BE2C (cell line): ENCODE measurements at regions not wholly inside any gene's neighbourhood (a gene's known extent, or its start where the extent isn't known, plus 50 kb on each side); places are given as distances from the start of the nearest gene placed in this dataset.

Experiments used
- DNase-seq: peaks from one replicate; pipeline ENCODE4 v3.0.0-alpha.2; 2020
- H3K27me3 ChIP-seq: fragments of 250-450 bp; sonication (Bioruptor Pico); 2 replicates; pipeline ENCODE4 v1.5.1; 2020; ENCODE audit warnings: mild to moderate bottlenecking
- H3K36me3 ChIP-seq: fragments of 250-450 bp; sonication (Bioruptor Pico); 2 replicates; pipeline ENCODE4 v1.5.1; 2020; ENCODE audit warnings: mild to moderate bottlenecking
- H3K4me1 ChIP-seq: fragments of 250-450 bp; sonication (Bioruptor Pico); 2 replicates; pipeline ENCODE4 v1.5.1; 2020
- H3K4me3 ChIP-seq: 2 replicates; pipeline ENCODE4 v1.5.1; 2011; ENCODE audit warnings: low read depth, low read length
- H3K9me3 ChIP-seq: fragments of 250-450 bp; sonication (Bioruptor Pico); 2 replicates; pipeline ENCODE4 v1.5.1; 2020
- TF ChIP-seq, protein P1 (sequence below): IDR thresholded peaks from 2 replicates; pipeline ENCODE4 v1.5.1; 2012; ENCODE audit warnings: mild to moderate bottlenecking, low read depth, low read length

DNA sequence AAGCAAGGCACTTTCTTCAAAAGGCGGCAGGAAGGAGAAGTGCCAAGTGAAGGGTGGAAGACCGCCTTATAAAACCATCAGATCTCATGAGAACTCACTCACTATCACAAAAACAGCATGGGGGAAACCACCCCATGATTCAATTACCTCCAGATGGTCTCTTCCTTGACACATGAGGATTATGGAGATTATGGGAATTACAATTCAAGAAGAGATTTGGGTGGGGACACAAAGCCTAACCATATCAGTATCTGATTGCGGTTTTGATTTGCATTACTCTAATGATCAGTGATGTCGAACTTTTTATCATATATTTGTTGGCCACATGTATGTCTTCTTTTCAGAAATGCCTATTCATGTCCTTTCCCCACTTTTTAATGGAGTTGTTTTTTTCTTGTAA is 549.3 kb upstream of the IL12A start:
- no peaks in the 10 kb centered on the region for H3K27me3 ChIP-seq
- TF ChIP-seq, protein P1, sequence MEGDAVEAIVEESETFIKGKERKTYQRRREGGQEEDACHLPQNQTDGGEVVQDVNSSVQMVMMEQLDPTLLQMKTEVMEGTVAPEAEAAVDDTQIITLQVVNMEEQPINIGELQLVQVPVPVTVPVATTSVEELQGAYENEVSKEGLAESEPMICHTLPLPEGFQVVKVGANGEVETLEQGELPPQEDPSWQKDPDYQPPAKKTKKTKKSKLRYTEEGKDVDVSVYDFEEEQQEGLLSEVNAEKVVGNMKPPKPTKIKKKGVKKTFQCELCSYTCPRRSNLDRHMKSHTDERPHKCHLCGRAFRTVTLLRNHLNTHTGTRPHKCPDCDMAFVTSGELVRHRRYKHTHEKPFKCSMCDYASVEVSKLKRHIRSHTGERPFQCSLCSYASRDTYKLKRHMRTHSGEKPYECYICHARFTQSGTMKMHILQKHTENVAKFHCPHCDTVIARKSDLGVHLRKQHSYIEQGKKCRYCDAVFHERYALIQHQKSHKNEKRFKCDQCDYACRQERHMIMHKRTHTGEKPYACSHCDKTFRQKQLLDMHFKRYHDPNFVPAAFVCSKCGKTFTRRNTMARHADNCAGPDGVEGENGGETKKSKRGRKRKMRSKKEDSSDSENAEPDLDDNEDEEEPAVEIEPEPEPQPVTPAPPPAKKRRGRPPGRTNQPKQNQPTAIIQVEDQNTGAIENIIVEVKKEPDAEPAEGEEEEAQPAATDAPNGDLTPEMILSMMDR = no peak
- no peaks in the 10 kb centered on the region for H3K9me3 ChIP-seq
- DNase-seq = no peak
- H3K36me3 ChIP-seq = no peaks in the 10 kb centered on the region
- no peak overlapping the region for H3K4me3 ChIP-seq
- H3K4me1 ChIP-seq = no peaks in the 10 kb centered on the region

DNA sequence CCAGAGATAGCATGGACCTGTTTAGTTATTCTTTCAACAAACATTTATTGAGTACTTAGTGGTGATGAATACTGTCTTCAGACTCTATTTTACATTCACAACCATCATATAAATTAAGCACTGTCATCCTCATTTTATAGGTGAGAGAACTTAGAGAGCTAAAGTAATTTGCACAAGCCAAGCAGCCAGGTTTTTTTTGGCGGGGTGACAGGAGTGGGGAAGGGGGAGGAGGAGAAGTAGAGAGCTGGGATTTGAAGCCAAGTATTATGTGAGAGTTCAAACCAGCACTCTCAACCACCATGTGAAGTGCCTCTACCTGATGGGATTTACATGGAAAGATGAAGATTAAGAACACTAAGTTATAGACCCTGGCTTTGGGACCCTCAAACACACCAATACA is 547.4 kb upstream of the IL12A start:
- no peak for DNase-seq
- Histone ChIP-seq H3K36me3 (no peaks in the 10 kb centered on the region), H3K27me3 (no peaks in the 10 kb centered on the region), H3K4me3 (no peak overlapping the region), H3K4me1 (no peaks in the 10 kb centered on the region), H3K9me3 (no peaks in the 10 kb centered on the region)
- TF ChIP-seq, protein P1 = no peak

DNA sequence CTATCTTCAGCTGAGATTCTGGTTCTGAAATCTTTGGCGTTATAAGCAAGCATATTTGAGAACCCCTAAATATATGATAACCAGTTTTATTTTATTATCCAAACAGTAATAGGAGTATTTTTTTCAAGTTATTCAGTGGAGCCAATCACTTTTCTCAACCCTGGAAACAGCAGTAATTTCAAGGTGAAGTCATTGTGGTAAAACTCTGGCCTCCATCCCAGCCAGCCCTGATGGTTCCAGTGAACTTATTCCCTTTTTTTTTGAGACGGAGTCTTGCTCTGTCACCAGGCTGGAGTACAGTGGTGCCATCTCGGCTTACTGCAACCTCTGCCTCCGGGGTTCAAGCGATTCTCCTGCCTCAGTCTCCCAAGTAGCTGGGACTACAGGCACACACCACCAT is 545.4 kb upstream of the IL12A start:
- H3K4me3 ChIP-seq = no peak overlapping the region
- no peaks in the 10 kb centered on the region for H3K4me1 ChIP-seq
- TF ChIP-seq, protein P1 = no peak
- no peaks in the 10 kb centered on the region for H3K27me3 ChIP-seq
- H3K9me3 ChIP-seq = no peaks in the 10 kb centered on the region
- DNase-seq = no peak
- no peaks in the 10 kb centered on the region for H3K36me3 ChIP-seq

DNA sequence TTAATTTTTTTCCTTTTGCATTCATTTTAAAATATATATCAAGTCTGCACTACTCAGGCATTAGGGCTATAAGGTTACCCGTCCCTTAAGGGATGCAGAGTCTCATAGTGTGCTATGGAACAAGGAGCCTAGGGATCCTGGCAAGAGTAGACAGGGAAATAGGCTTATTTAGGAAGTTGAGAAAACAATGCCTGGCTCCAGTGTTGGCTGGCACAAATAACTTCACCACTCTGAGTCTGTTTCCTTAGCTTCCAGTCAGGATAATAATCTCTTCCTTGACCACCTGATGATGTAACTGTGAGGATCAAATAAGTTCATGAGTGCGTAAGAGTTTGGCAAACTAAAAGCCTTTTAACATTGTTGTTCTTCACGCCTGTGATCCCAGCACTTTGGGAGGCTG is 540.8 kb upstream of the IL12A start:
- no peaks in the 10 kb centered on the region for H3K9me3 ChIP-seq
- no peaks in the 10 kb centered on the region for H3K27me3 ChIP-seq
- DNase-seq = no peak
- H3K4me3 ChIP-seq = no peak overlapping the region
- TF ChIP-seq, protein P1 = no peak
- no peaks in the 10 kb centered on the region for H3K4me1 ChIP-seq
- H3K36me3 ChIP-seq = no peaks in the 10 kb centered on the region

DNA sequence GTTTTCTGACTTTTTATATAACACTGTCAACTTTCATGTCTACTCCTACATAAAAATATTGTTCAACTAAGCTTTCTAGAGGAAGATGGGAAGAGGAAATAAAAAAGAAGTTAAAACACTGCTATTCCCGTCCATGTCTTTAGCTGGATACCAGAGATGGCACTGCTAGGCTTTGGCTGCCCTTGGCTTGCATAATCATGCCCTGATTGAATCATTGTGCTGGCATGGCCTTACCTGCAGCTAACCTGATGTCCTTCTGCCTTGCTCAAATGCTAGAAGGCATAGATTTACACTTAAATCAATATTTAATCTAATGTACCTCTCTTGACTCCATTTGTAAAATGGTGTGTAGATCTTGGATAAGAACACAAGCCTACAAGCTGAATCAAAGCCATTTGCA is 539.7 kb upstream of the IL12A start:
- Histone ChIP-seq H3K36me3 (no peaks in the 10 kb centered on the region), H3K4me1 (no peaks in the 10 kb centered on the region), H3K9me3 (no peaks in the 10 kb centered on the region), H3K27me3 (no peaks in the 10 kb centered on the region), H3K4me3 (no peak overlapping the region)
- TF ChIP-seq, protein P1 = no peak
- no peak for DNase-seq

DNA sequence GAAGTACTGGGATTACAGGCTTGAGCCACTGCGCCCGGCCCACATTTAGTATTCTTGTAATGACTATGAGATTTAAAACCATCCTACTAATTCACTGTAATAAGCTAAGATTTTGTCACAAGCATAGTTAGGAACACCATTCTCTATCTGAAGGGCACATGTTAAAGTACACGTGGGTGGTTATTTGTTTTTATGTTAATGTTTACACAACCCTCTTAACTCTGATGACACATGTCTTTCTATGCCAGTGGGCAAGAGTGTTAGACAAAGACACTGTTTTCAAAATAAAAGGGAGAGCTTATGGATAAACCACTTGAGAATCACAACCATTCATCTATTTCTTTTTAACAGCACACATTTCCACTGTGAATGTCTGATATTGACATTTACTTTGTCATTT is 537.6 kb upstream of the IL12A start:
- DNase-seq = no peak
- no peaks in the 10 kb centered on the region for H3K36me3 ChIP-seq
- no peaks in the 10 kb centered on the region for H3K4me1 ChIP-seq
- H3K27me3 ChIP-seq = no peaks in the 10 kb centered on the region
- H3K4me3 ChIP-seq = no peak overlapping the region
- no peaks in the 10 kb centered on the region for H3K9me3 ChIP-seq
- TF ChIP-seq, protein P1 = no peak
